ENCODE measurements at regions not wholly inside any gene's neighbourhood (a gene's known extent, or its start where the extent isn't known, plus 50 kb on each side); places are given as distances from the start of the nearest gene placed in this dataset.

GRCh38 chr5:167263185-167263584, 1028.3 kb upstream of the WWC1 start:
- ATAC-seq = no peak

GRCh38 chr5:167264348-167264747, 1027.1 kb upstream of the WWC1 start:
- TF ChIP-seq GLIS3 (CRISPR knock-in tag; IDR thresholded peaks at IDR 0.05) (no peak), ISL1 (CRISPR knock-in tag; IDR thresholded peaks at IDR 0.05) (no peak), TCF4 (CRISPR knock-in tag; IDR thresholded peaks at IDR 0.05; ENCODE audit: borderline replicate concordance) (no peak), RARB (CRISPR knock-in tag; IDR thresholded peaks at IDR 0.05) (no peak), ZC3H10 (CRISPR knock-in tag; IDR thresholded peaks at IDR 0.05) (no peak), PPARA (CRISPR knock-in tag; IDR thresholded peaks at IDR 0.05; ENCODE audit: borderline replicate concordance) (no peak), ARNTL (CRISPR knock-in tag; IDR thresholded peaks at IDR 0.05; ENCODE audit: borderline replicate concordance, low read depth) (no peak), ZFP30 (CRISPR knock-in tag; IDR thresholded peaks at IDR 0.05) (no peak), ZNF70 (CRISPR knock-in tag; IDR thresholded peaks at IDR 0.05) (no peak)
- TF ChIP-seq, protein P1, sequence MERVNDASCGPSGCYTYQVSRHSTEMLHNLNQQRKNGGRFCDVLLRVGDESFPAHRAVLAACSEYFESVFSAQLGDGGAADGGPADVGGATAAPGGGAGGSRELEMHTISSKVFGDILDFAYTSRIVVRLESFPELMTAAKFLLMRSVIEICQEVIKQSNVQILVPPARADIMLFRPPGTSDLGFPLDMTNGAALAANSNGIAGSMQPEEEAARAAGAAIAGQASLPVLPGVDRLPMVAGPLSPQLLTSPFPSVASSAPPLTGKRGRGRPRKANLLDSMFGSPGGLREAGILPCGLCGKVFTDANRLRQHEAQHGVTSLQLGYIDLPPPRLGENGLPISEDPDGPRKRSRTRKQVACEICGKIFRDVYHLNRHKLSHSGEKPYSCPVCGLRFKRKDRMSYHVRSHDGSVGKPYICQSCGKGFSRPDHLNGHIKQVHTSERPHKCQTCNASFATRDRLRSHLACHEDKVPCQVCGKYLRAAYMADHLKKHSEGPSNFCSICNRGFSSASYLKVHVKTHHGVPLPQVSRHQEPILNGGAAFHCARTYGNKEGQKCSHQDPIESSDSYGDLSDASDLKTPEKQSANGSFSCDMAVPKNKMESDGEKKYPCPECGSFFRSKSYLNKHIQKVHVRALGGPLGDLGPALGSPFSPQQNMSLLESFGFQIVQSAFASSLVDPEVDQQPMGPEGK (CRISPR knock-in tag; IDR thresholded peaks at IDR 0.05; ENCODE audit: borderline replicate concordance) = no peak
- TF ChIP-seq, protein P2, sequence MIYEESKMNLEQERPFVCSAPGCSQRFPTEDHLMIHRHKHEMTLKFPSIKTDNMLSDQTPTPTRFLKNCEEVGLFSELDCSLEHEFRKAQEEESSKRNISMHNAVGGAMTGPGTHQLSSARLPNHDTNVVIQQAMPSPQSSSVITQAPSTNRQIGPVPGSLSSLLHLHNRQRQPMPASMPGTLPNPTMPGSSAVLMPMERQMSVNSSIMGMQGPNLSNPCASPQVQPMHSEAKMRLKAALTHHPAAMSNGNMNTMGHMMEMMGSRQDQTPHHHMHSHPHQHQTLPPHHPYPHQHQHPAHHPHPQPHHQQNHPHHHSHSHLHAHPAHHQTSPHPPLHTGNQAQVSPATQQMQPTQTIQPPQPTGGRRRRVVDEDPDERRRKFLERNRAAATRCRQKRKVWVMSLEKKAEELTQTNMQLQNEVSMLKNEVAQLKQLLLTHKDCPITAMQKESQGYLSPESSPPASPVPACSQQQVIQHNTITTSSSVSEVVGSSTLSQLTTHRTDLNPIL (CRISPR knock-in tag; IDR thresholded peaks at IDR 0.05; ENCODE audit: low read depth) = no peak
- no peak for ATAC-seq

More at GRCh38 chr5:167263185-167263584, 1028.3 kb upstream of the WWC1 start:
- TF ChIP-seq ARNTL (CRISPR knock-in tag; IDR thresholded peaks at IDR 0.05; ENCODE audit: borderline replicate concordance, low read depth) (no peak), CSDC2 (CRISPR knock-in tag; IDR thresholded peaks at IDR 0.05) (no peak), ZNF565 (CRISPR knock-in tag; conservative IDR thresholded peaks at IDR 0.05; ENCODE audit: low read depth) (no peak), ZC3H10 (CRISPR knock-in tag; IDR thresholded peaks at IDR 0.05) (no peak), ESRRG (CRISPR knock-in tag; IDR thresholded peaks at IDR 0.05) (no peak), TOX (CRISPR knock-in tag; IDR thresholded peaks at IDR 0.05; ENCODE audit: borderline replicate concordance) (no peak), SNAI2 (CRISPR knock-in tag; IDR thresholded peaks at IDR 0.05) (no peak), OSR1 (CRISPR knock-in tag; IDR thresholded peaks at IDR 0.05) (no peak), RARB (CRISPR knock-in tag; IDR thresholded peaks at IDR 0.05) (no peak), TCF4 (CRISPR knock-in tag; IDR thresholded peaks at IDR 0.05; ENCODE audit: borderline replicate concordance) (no peak), ZFP3 (CRISPR knock-in tag; IDR thresholded peaks at IDR 0.05) (no peak), PPARA (CRISPR knock-in tag; IDR thresholded peaks at IDR 0.05; ENCODE audit: borderline replicate concordance) (no peak), GLIS3 (CRISPR knock-in tag; IDR thresholded peaks at IDR 0.05) (no peak), ZNF8 (CRISPR knock-in tag; IDR thresholded peaks at IDR 0.05) (no peak), ZNF70 (CRISPR knock-in tag; IDR thresholded peaks at IDR 0.05) (no peak), BACH2 (CRISPR knock-in tag; IDR thresholded peaks at IDR 0.05; ENCODE audit: borderline replicate concordance) (no peak), ISL1 (CRISPR knock-in tag; IDR thresholded peaks at IDR 0.05) (no peak), ZFP30 (CRISPR knock-in tag; IDR thresholded peaks at IDR 0.05) (no peak)
- TF ChIP-seq, protein P1 (CRISPR knock-in tag; IDR thresholded peaks at IDR 0.05; ENCODE audit: borderline replicate concordance) = no peak
- TF ChIP-seq, protein P2 (CRISPR knock-in tag; IDR thresholded peaks at IDR 0.05; ENCODE audit: low read depth) = no peak

DNA sequence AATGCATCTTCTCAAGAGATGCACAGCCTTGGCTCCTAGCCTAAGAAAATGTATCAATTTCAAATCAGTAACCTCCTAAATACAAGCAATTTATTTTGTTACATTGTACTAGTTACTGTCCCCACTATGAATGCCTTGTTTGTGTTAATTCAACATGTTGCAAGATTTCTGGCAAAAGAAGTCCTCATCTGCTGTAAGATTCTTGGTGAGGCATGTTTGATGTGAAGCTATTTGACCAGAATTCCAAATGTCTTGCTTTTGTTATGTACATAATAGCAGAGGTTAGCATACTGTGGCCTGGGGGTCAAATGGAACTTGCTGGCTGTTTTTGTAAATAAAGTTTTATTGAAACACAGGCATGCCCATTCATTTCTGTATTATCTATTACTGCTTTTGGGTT, 1023.1 kb upstream of the WWC1 start:
- TF ChIP-seq ISL1 (CRISPR knock-in tag; IDR thresholded peaks at IDR 0.05) (no peak), ARNTL (CRISPR knock-in tag; IDR thresholded peaks at IDR 0.05; ENCODE audit: borderline replicate concordance, low read depth) (no peak), SNAI2 (CRISPR knock-in tag; IDR thresholded peaks at IDR 0.05) (no peak), ESRRG (CRISPR knock-in tag; IDR thresholded peaks at IDR 0.05) (no peak), ZFP3 (CRISPR knock-in tag; IDR thresholded peaks at IDR 0.05) (no peak), POU6F1 (CRISPR knock-in tag; IDR thresholded peaks at IDR 0.05; ENCODE audit: borderline replicate concordance, low read depth) (no peak), ZC3H10 (CRISPR knock-in tag; IDR thresholded peaks at IDR 0.05) (no peak), TOX (CRISPR knock-in tag; IDR thresholded peaks at IDR 0.05; ENCODE audit: borderline replicate concordance) (no peak), RARB (CRISPR knock-in tag; IDR thresholded peaks at IDR 0.05) (no peak), CSDC2 (CRISPR knock-in tag; IDR thresholded peaks at IDR 0.05) (no peak)
- TF ChIP-seq, protein P1 (CRISPR knock-in tag; IDR thresholded peaks at IDR 0.05; ENCODE audit: borderline replicate concordance) = no peak
- ATAC-seq = no peak

Data from SK-N-SH treated with all-trans-retinoic acid at 6 μM for 48 hours (cell line).